Activated naive CD4-positive, alpha-beta T cell treated with anti-CD3 and anti-CD28 coated beads, Interleukin-2, amount 10 ng/mL, durations not matched to agents 7 days and 5 days (primary cell): ENCODE measurements at regions not wholly inside any gene's neighbourhood (a gene's known extent, or its start where the extent isn't known, plus 50 kb on each side); places are given as distances from the start of the nearest gene placed in this dataset.
"Not testable (repeated sequence)": the region's sequence is repeated elsewhere in the genome, so short reads cannot be mapped to it uniquely, and the experiment has no call there.

Experiments
- CTCF ChIA-PET: fragments of 350-600 bp; sonication (Branson Sonifier 250); formaldehyde crosslinking; loops from one replicate; lab custom pipeline; 2021; ENCODE audit warnings: antibody characterized with exemption; lab: Charles Lee
- DNase-seq: peaks from one replicate; pipeline ENCODE4 v3.0.0-alpha.2; 2020
- H3K27ac Mint-ChIP-seq: one replicate; pipeline ENCODE4 v1.8.0; 2021; ENCODE audit warnings: mild to moderate bottlenecking, moderate library complexity, mixed read lengths
- H3K27me3 Mint-ChIP-seq: one replicate; pipeline ENCODE4 v1.8.0; 2021; ENCODE audit warnings: mild to moderate bottlenecking, mixed read lengths
- H3K36me3 Mint-ChIP-seq: one replicate; pipeline ENCODE4 v1.8.0; 2021; ENCODE audit warnings: mixed read lengths
- H3K4me1 Mint-ChIP-seq: one replicate; pipeline ENCODE4 v1.8.0; 2021; ENCODE audit warnings: mixed read lengths
- H3K4me3 Mint-ChIP-seq: one replicate; pipeline ENCODE4 v1.8.0; 2021; ENCODE audit warnings: mild to moderate bottlenecking, moderate library complexity, mixed read lengths
- H3K9me3 Mint-ChIP-seq: one replicate; pipeline ENCODE4 v1.8.0; 2021; ENCODE audit warnings: mixed read lengths

- H3K27ac Mint-ChIP-seq: no peak overlapping the region
- no peaks in the 10 kb centered on the region for H3K36me3 Mint-ChIP-seq
These were observed 556.6 kb downstream of the DOK5 start for GRCh38 chr20:55031971-55032370.

GRCh38 chr20:55014766-55015165, 539.4 kb downstream of the DOK5 start:
- Mint-ChIP-seq H3K4me1 (no peaks in the 10 kb centered on the region), H3K27me3 (no peaks in the 10 kb centered on the region), H3K36me3 (no peaks in the 10 kb centered on the region), H3K4me3 (no peak overlapping the region), H3K27ac (no peak overlapping the region), H3K9me3 (no peaks in the 10 kb centered on the region)
- CTCF ChIA-PET: no interaction called here
- no peak for DNase-seq

More at GRCh38 chr20:55031971-55032370, 556.6 kb downstream of the DOK5 start:
- no peaks in the 10 kb centered on the region for H3K27me3 Mint-ChIP-seq
- CTCF ChIA-PET: no interaction called here
- no peak for DNase-seq
- H3K4me1 Mint-ChIP-seq: no peaks in the 10 kb centered on the region
- H3K9me3 Mint-ChIP-seq: peaks cover 15% of the 10 kb centered on the region
- H3K4me3 Mint-ChIP-seq: no peak overlapping the region

GRCh38 chr20:55010761-55011160, 535.4 kb downstream of the DOK5 start:
- CTCF ChIA-PET: no interaction called here
- no peaks in the 10 kb centered on the region for H3K36me3 Mint-ChIP-seq
- no peaks in the 10 kb centered on the region for H3K9me3 Mint-ChIP-seq
- H3K27me3 Mint-ChIP-seq: no peaks in the 10 kb centered on the region
- no peak for DNase-seq
- H3K4me3 Mint-ChIP-seq: no peak overlapping the region
- no peak overlapping the region for H3K27ac Mint-ChIP-seq
- no peaks in the 10 kb centered on the region for H3K4me1 Mint-ChIP-seq

- H3K4me1 Mint-ChIP-seq: no peaks in the 10 kb centered on the region
- no peaks in the 10 kb centered on the region for H3K27me3 Mint-ChIP-seq
- CTCF ChIA-PET: no interaction called here
- H3K36me3 Mint-ChIP-seq: no peaks in the 10 kb centered on the region
- no peaks in the 10 kb centered on the region for H3K9me3 Mint-ChIP-seq
- DNase-seq: no peak
- H3K27ac Mint-ChIP-seq: no peak overlapping the region
- no peak overlapping the region for H3K4me3 Mint-ChIP-seq
These were observed 533.7 kb downstream of the DOK5 start for GRCh38 chr20:55009066-55009465.

GRCh38 chr20:55004044-55004443, 528.7 kb downstream of the DOK5 start:
- no peak overlapping the region for H3K4me3 Mint-ChIP-seq
- no peaks in the 10 kb centered on the region for H3K36me3 Mint-ChIP-seq
- no peak for DNase-seq
- no peaks in the 10 kb centered on the region for H3K27me3 Mint-ChIP-seq
- no peaks in the 10 kb centered on the region for H3K4me1 Mint-ChIP-seq
- CTCF ChIA-PET: no interaction called here
- no peaks in the 10 kb centered on the region for H3K9me3 Mint-ChIP-seq
- H3K27ac Mint-ChIP-seq: no peak overlapping the region

- CTCF ChIA-PET: interaction anchor here (1.2 kb wide), 1 partner anchor 15 kb away, joined by 4 read pairs; no protein-coding TSS in a partner anchor
- Mint-ChIP-seq H3K9me3 (peaks cover 2% of the 10 kb centered on the region), H3K36me3 (no peaks in the 10 kb centered on the region)
These were observed 520.2 kb downstream of the DOK5 start for GRCh38 chr20:54995553-54995952.

GRCh38 chr20:54995011-54995410, 519.6 kb downstream of the DOK5 start:
- DNase-seq: no peak
- H3K9me3 Mint-ChIP-seq: peaks cover 2% of the 10 kb centered on the region
- CTCF ChIA-PET: interaction anchor here (1.2 kb wide), 1 partner anchor 14 kb away, joined by 4 read pairs; no protein-coding TSS in a partner anchor
- H3K4me3 Mint-ChIP-seq: no peak overlapping the region
- H3K4me1 Mint-ChIP-seq: no peaks in the 10 kb centered on the region
- no peak overlapping the region for H3K27ac Mint-ChIP-seq
- H3K27me3 Mint-ChIP-seq: no peaks in the 10 kb centered on the region
- H3K36me3 Mint-ChIP-seq: no peaks in the 10 kb centered on the region

More at GRCh38 chr20:54995553-54995952, 520.2 kb downstream of the DOK5 start:
- Mint-ChIP-seq H3K4me3 (no peak overlapping the region), H3K27me3 (no peaks in the 10 kb centered on the region), H3K4me1 (no peaks in the 10 kb centered on the region), H3K27ac (no peak overlapping the region)
- DNase-seq: no peak

- CTCF ChIA-PET: no interaction called here
- Mint-ChIP-seq H3K4me3 (no peak overlapping the region), H3K9me3 (no peaks in the 10 kb centered on the region), H3K27me3 (no peaks in the 10 kb centered on the region), H3K4me1 (no peaks in the 10 kb centered on the region), H3K36me3 (no peaks in the 10 kb centered on the region), H3K27ac (no peak overlapping the region)
- DNase-seq: no peak
These were observed 509.7 kb downstream of the DOK5 start for GRCh38 chr20:54985091-54985490.

GRCh38 chr20:54984104-54984448, 508.7 kb downstream of the DOK5 start:
- Mint-ChIP-seq H3K27me3 (no peaks in the 10 kb centered on the region), H3K4me3 (no peak overlapping the region), H3K36me3 (no peaks in the 10 kb centered on the region), H3K9me3 (no peaks in the 10 kb centered on the region), H3K4me1 (no peaks in the 10 kb centered on the region), H3K27ac (no peak overlapping the region)
- no peak for DNase-seq
- CTCF ChIA-PET: no interaction called here

- H3K4me3 Mint-ChIP-seq, H3K27me3 Mint-ChIP-seq, DNase-seq, CTCF ChIA-PET, H3K36me3 Mint-ChIP-seq, H3K9me3 Mint-ChIP-seq, H3K4me1 Mint-ChIP-seq, H3K27ac Mint-ChIP-seq: not testable (repeated sequence)
These were observed 508.2 kb downstream of the DOK5 start for GRCh38 chr20:54983394-54984103.

GRCh38 chr20:54981175-54981574, 505.8 kb downstream of the DOK5 start:
- H3K27ac Mint-ChIP-seq: no peak overlapping the region
- CTCF ChIA-PET: interaction anchor here (1.4 kb wide), 1 partner anchor 15 kb away, joined by 4 read pairs; no protein-coding TSS in a partner anchor

GRCh38 chr20:54980103-54980960, 504.9 kb downstream of the DOK5 start:
- no peak for DNase-seq
- Mint-ChIP-seq H3K36me3 (no peaks in the 10 kb centered on the region), H3K27me3 (no peaks in the 10 kb centered on the region), H3K9me3 (no peaks in the 10 kb centered on the region), H3K27ac (no peak overlapping the region), H3K4me1 (no peaks in the 10 kb centered on the region), H3K4me3 (no peak overlapping the region)
- CTCF ChIA-PET: interaction anchor here (1.4 kb wide), 1 partner anchor 15 kb away, joined by 4 read pairs; no protein-coding TSS in a partner anchor

More at GRCh38 chr20:54981175-54981574, 505.8 kb downstream of the DOK5 start:
- Mint-ChIP-seq H3K4me3 (no peak overlapping the region), H3K4me1 (no peaks in the 10 kb centered on the region), H3K9me3 (no peaks in the 10 kb centered on the region), H3K27me3 (no peaks in the 10 kb centered on the region), H3K36me3 (no peaks in the 10 kb centered on the region)
- DNase-seq: no peak

- Mint-ChIP-seq H3K4me3 (no peak overlapping the region), H3K4me1 (no peaks in the 10 kb centered on the region), H3K36me3 (no peaks in the 10 kb centered on the region), H3K9me3 (no peaks in the 10 kb centered on the region), H3K27ac (no peak overlapping the region), H3K27me3 (no peaks in the 10 kb centered on the region)
- CTCF ChIA-PET: no interaction called here
- no peak for DNase-seq
These were observed 474.9 kb downstream of the DOK5 start for GRCh38 chr20:54950304-54950703.

GRCh38 chr20:54941666-54942065, 466.3 kb downstream of the DOK5 start:
- CTCF ChIA-PET: no interaction called here
- DNase-seq: no peak
- H3K36me3 Mint-ChIP-seq: no peaks in the 10 kb centered on the region
- H3K9me3 Mint-ChIP-seq: no peaks in the 10 kb centered on the region
- H3K4me3 Mint-ChIP-seq: no peak overlapping the region
- H3K27me3 Mint-ChIP-seq: no peaks in the 10 kb centered on the region
- H3K27ac Mint-ChIP-seq: no peak overlapping the region
- no peaks in the 10 kb centered on the region for H3K4me1 Mint-ChIP-seq

- Mint-ChIP-seq H3K36me3 (no peaks in the 10 kb centered on the region), H3K4me1 (no peaks in the 10 kb centered on the region), H3K27ac (no peak overlapping the region), H3K4me3 (no peak overlapping the region), H3K27me3 (no peaks in the 10 kb centered on the region), H3K9me3 (no peaks in the 10 kb centered on the region)
- CTCF ChIA-PET: no interaction called here
- DNase-seq: no peak
These were observed 465.1 kb downstream of the DOK5 start for GRCh38 chr20:54940522-54940921.
